ENCODE measurements at regions not wholly inside any gene's neighbourhood (a gene's known extent, or its start where the extent isn't known, plus 50 kb on each side); places are given as distances from the start of the nearest gene placed in this dataset.

DNA sequence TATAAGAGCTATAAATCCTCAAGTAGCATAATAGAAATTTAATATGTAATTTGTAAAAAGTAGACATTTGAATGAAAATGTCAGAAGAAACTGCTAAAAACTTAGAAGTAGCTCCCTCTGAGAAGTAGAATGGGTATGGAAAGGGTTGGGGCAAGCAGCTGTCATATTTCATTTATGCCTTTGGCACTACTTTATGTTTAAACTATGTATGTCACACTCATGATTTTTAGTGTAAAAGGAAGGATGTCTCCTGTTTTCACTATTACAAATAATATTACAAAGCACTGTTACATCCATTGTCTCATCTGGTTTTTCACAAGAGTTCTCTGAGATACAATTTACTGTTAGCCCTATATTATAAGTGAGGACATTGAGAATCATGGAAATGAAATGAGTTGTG is 96.3 kb upstream of the ZNF462 start:
- Histone ChIP-seq H3K9ac (ENCODE audit: insufficient read length, low read depth) (no peak overlapping the region), H3K4me1 (ENCODE audit: insufficient read depth, insufficient read length) (no peaks in the 10 kb centered on the region), H3K36me3 (ENCODE audit: insufficient read depth, insufficient read length, low read length) (no peaks in the 10 kb centered on the region), H3K27me3 (ENCODE audit: insufficient read depth, insufficient read length) (no peaks in the 10 kb centered on the region), H3K9me3 (ENCODE audit: insufficient read depth, low read length) (no peaks in the 10 kb centered on the region), H3K4me3 (ENCODE audit: insufficient read length, low read depth) (no peak overlapping the region)
- no peak for TF ChIP-seq SUZ12 (IDR thresholded peaks at IDR 0.05; ENCODE audit: extremely low read depth, insufficient read depth, insufficient read length)
- DNase-seq (ENCODE audit: low read depth, low spot score), result no peak

DNA sequence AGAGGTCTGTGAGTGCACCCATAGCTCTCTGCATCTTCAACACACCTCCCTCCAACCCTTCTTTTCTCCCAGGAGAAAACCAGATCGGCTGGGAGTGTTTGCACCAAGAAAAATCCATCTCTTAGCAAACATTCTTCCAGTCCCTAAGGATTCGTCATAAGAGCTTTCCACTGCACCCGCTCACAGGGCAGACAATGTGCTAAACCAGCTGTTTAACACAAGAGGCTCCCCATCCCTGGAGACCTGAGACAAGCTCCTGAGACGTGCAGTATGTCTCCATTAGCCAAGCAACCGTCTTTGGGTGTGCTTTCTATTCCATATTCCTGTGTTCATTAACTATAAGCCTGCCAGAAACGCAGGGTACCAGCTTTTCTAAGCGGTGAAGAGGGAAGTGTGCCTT is 93.6 kb upstream of the ZNF462 start:
- no peaks in the 10 kb centered on the region for H3K36me3 ChIP-seq (ENCODE audit: insufficient read depth, insufficient read length, low read length)
- no peaks in the 10 kb centered on the region for H3K27me3 ChIP-seq (ENCODE audit: insufficient read depth, insufficient read length)
- TF ChIP-seq ZNF274 (IDR thresholded peaks at IDR 0.05; ENCODE audit: low read depth, low read length), result no peak
- no peak for TF ChIP-seq SUZ12 (IDR thresholded peaks at IDR 0.05; ENCODE audit: extremely low read depth, insufficient read depth, insufficient read length)
- no peak for TF ChIP-seq YY1 (IDR thresholded peaks at IDR 0.05; ENCODE audit: insufficient read depth, insufficient read length)
- DNase-seq (ENCODE audit: low read depth, low spot score), result no peak
- no peak overlapping the region for H3K4me3 ChIP-seq (ENCODE audit: insufficient read length, low read depth)
- H3K9ac ChIP-seq (ENCODE audit: insufficient read length, low read depth), result no peak overlapping the region
- no peaks in the 10 kb centered on the region for H3K4me1 ChIP-seq (ENCODE audit: insufficient read depth, insufficient read length)
- H3K9me3 ChIP-seq (ENCODE audit: insufficient read depth, low read length), result no peaks in the 10 kb centered on the region

DNA sequence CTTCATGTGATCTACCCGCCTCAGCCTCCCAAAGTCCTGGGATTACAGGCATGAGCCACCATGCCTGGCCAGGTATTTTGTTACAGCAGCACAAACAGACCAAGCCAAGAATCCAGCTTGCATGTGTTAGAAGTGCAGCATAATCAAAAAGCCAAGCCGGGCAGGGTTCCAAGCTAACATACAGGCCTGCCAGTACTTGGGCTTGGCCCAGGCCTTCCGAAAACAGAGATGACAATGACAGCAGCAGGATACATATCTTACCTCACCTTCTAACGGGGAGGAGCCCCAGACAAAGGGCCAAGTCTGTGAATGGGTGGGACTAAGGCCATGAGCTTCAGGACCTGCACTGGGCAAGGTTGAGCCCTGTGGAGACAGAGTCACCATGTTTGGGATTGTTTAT is 91.4 kb upstream of the ZNF462 start:
- Histone ChIP-seq H3K4me3 (ENCODE audit: insufficient read length, low read depth) (no peak overlapping the region), H3K36me3 (ENCODE audit: insufficient read depth, insufficient read length, low read length) (no peaks in the 10 kb centered on the region), H3K9me3 (ENCODE audit: insufficient read depth, low read length) (no peaks in the 10 kb centered on the region), H3K27me3 (ENCODE audit: insufficient read depth, insufficient read length) (no peaks in the 10 kb centered on the region), H3K9ac (ENCODE audit: insufficient read length, low read depth) (no peak overlapping the region), H3K4me1 (ENCODE audit: insufficient read depth, insufficient read length) (no peaks in the 10 kb centered on the region)
- no peak for TF ChIP-seq YY1 (IDR thresholded peaks at IDR 0.05; ENCODE audit: insufficient read depth, insufficient read length)
- TF ChIP-seq ZNF274 (IDR thresholded peaks at IDR 0.05; ENCODE audit: low read depth, low read length), result no peak
- TF ChIP-seq SUZ12 (IDR thresholded peaks at IDR 0.05; ENCODE audit: extremely low read depth, insufficient read depth, insufficient read length), result no peak
- DNase-seq (ENCODE audit: low read depth, low spot score), result no peak

DNA sequence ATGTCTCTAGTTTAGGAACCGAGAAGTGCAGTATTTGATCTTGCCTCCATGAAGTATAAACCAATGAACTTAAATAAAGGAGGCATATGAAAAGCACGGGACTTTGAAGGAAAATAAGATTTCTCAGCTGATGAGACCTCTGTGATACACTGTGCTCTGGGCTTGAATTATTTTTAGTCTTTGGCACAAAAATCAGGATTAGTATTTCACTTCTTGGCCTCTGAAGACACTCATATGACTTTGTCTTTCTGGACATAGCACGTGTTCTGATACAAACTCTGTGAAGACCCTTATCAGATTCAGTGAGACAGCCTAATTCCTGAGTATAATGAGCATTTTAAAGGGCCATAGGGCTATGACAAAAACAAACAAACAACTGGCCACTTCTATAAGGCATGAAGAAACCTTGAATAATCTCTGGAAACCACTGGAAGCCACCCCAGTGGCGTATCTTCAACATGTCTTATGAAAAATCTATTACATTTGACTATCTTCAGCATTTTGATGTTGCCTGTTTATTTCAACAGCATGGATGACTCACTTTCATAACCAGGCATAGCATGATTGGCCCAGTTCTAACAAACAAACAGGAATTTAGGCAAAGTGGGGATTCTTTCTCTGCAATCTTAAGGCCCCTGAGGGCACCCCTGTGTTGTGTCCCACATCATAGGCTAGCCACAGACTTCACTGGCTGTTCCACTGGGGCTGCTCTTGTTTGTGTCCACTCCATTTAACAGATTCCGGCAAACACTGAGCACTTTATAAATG is 90.3 kb upstream of the ZNF462 start:
- Histone ChIP-seq H3K9ac (ENCODE audit: insufficient read length, low read depth) (no peak overlapping the region), H3K9me3 (ENCODE audit: insufficient read depth, low read length) (no peaks in the 10 kb centered on the region), H3K4me1 (ENCODE audit: insufficient read depth, insufficient read length) (no peaks in the 10 kb centered on the region), H3K36me3 (ENCODE audit: insufficient read depth, insufficient read length, low read length) (no peaks in the 10 kb centered on the region), H3K4me3 (ENCODE audit: insufficient read length, low read depth) (no peak overlapping the region), H3K27me3 (ENCODE audit: insufficient read depth, insufficient read length) (no peaks in the 10 kb centered on the region)
- no peak for DNase-seq (ENCODE audit: low read depth, low spot score)
- no peak for TF ChIP-seq SUZ12 (IDR thresholded peaks at IDR 0.05; ENCODE audit: extremely low read depth, insufficient read depth, insufficient read length)
- TF ChIP-seq YY1 (IDR thresholded peaks at IDR 0.05; ENCODE audit: insufficient read depth, insufficient read length), result no peak
- no peak for TF ChIP-seq ZNF274 (IDR thresholded peaks at IDR 0.05; ENCODE audit: low read depth, low read length)

DNA sequence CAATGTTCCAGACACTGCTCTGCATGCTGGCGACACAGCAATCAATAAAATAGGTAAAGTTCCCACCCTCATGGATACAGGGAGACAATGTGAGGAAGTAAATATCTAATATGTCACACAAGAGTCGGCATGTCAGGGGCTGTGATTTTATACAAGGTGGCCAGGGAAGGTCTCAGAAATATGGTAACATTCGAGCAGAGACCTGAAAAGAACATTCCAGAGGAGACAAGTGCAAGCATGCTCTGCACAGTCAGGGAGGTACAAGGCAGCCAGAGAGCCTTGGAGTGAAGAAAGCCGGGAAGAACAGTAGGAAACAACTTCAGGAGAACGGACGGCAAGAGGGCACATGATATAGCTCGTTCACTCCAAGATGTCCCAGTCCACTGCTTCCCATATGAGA is 89.2 kb upstream of the ZNF462 start:
- Histone ChIP-seq H3K27me3 (ENCODE audit: insufficient read depth, insufficient read length) (no peaks in the 10 kb centered on the region), H3K36me3 (ENCODE audit: insufficient read depth, insufficient read length, low read length) (no peaks in the 10 kb centered on the region), H3K4me3 (ENCODE audit: insufficient read length, low read depth) (no peak overlapping the region), H3K9me3 (ENCODE audit: insufficient read depth, low read length) (no peaks in the 10 kb centered on the region), H3K9ac (ENCODE audit: insufficient read length, low read depth) (no peak overlapping the region), H3K4me1 (ENCODE audit: insufficient read depth, insufficient read length) (no peaks in the 10 kb centered on the region)
- DNase-seq (ENCODE audit: low read depth, low spot score), result no peak
- TF ChIP-seq SUZ12 (IDR thresholded peaks at IDR 0.05; ENCODE audit: extremely low read depth, insufficient read depth, insufficient read length) (no peak), YY1 (IDR thresholded peaks at IDR 0.05; ENCODE audit: insufficient read depth, insufficient read length) (no peak), ZNF274 (IDR thresholded peaks at IDR 0.05; ENCODE audit: low read depth, low read length) (no peak)

DNA sequence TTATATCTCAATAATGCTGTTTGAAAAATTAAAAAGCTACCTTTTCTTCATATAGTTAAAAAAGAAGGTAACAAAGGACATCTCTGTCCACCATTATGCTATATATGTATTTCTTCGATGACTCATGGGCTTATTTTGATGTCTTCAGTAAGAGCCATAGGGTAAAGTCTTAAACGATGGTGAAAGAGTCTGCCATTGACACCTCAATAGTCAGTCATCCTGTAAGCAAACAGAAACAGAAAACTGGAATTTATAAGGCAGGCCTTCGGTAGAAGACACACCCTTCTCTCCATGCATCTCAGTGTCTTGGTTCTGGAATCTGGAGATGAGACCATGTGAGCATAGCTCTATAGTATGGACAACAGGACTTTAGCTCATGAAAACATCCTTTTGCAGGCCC is 87.0 kb upstream of the ZNF462 start:
- no peaks in the 10 kb centered on the region for H3K36me3 ChIP-seq (ENCODE audit: insufficient read depth, insufficient read length, low read length)
- no peaks in the 10 kb centered on the region for H3K4me1 ChIP-seq (ENCODE audit: insufficient read depth, insufficient read length)
- H3K9me3 ChIP-seq (ENCODE audit: insufficient read depth, low read length), result no peaks in the 10 kb centered on the region; the same call in 1 of the 2 replicates
- DNase-seq (ENCODE audit: low read depth, low spot score), result no peak
- no peak overlapping the region for H3K4me3 ChIP-seq (ENCODE audit: insufficient read length, low read depth)
- no peaks in the 10 kb centered on the region for H3K27me3 ChIP-seq (ENCODE audit: insufficient read depth, insufficient read length)
- no peak overlapping the region for H3K9ac ChIP-seq (ENCODE audit: insufficient read length, low read depth)
- TF ChIP-seq ZNF274 (IDR thresholded peaks at IDR 0.05; ENCODE audit: low read depth, low read length) (no peak), YY1 (IDR thresholded peaks at IDR 0.05; ENCODE audit: insufficient read depth, insufficient read length) (no peak), SUZ12 (IDR thresholded peaks at IDR 0.05; ENCODE audit: extremely low read depth, insufficient read depth, insufficient read length) (no peak)

DNA sequence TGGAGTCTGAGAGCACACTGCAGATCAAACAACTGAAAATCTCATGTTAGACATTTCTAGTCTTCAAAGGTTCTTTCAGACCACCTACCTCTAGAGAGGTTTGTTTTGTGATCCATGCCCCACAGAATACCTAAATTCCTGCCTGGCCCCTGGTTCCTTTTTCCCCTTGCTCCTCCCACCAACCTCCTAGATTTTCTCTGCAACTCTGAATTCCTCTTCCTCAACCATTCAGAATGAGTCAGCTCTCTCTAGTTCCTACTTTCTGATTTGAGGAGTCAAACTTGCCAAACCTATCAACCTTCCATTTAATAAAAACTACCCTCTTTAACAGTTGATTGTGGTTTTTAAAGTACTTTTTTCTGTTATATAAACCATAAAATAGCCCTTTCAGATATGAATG is 83.2 kb upstream of the ZNF462 start:
- H3K9ac ChIP-seq (ENCODE audit: insufficient read length, low read depth), result no peak overlapping the region
- no peak for DNase-seq (ENCODE audit: low read depth, low spot score)
- TF ChIP-seq SUZ12 (IDR thresholded peaks at IDR 0.05; ENCODE audit: extremely low read depth, insufficient read depth, insufficient read length), result no peak
- no peak for TF ChIP-seq YY1 (IDR thresholded peaks at IDR 0.05; ENCODE audit: insufficient read depth, insufficient read length)
- TF ChIP-seq ZNF274 (IDR thresholded peaks at IDR 0.05; ENCODE audit: low read depth, low read length), result no peak
- H3K27me3 ChIP-seq (ENCODE audit: insufficient read depth, insufficient read length), result no peaks in the 10 kb centered on the region
- no peak overlapping the region for H3K4me3 ChIP-seq (ENCODE audit: insufficient read length, low read depth)
- H3K4me1 ChIP-seq (ENCODE audit: insufficient read depth, insufficient read length), result no peaks in the 10 kb centered on the region
- H3K9me3 ChIP-seq (ENCODE audit: insufficient read depth, low read length), result no peaks in the 10 kb centered on the region; the same call in 1 of the 2 replicates
- H3K36me3 ChIP-seq (ENCODE audit: insufficient read depth, insufficient read length, low read length), result no peaks in the 10 kb centered on the region
